ENCODE measurements at regions not wholly inside any gene's neighbourhood (a gene's known extent, or its start where the extent isn't known, plus 50 kb on each side); places are given as distances from the start of the nearest gene placed in this dataset.
A peak's percentile ranks its signal among the peaks of the same experiment; 100 is the strongest.

- H3K9me3 Mint-ChIP-seq = peaks cover 0 to 2% (median 0%) of the 10 kb centered on the region in 7 donors
- no peaks in the 10 kb centered on the region for H3K36me3 ChIP-seq (ENCODE audit: control insufficient read depth, insufficient read depth, low read length)
- H3K4me3 Mint-ChIP-seq = no peak overlapping the region
- H3K4me1 ChIP-seq (ENCODE audit: control insufficient read depth, insufficient read depth, low read length, poor library complexity, severe bottlenecking) = no peaks in the 10 kb centered on the region
- no peak for DNase-seq
- H3K4me1 Mint-ChIP-seq = no peaks in the 10 kb centered on the region
- no peaks in the 10 kb centered on the region for H3K36me3 Mint-ChIP-seq
- no peak overlapping the region for H3K27ac Mint-ChIP-seq
- ATAC-seq (ENCODE audit: low read depth in 2 of 2) = no peak
- no peak overlapping the region for H3K4me3 ChIP-seq (ENCODE audit: low read depth, low read length)
- H3K27ac ChIP-seq (ENCODE audit: insufficient read depth, low read length, poor library complexity, severe bottlenecking) = no peak overlapping the region
- no peaks in the 10 kb centered on the region for H3K27me3 ChIP-seq (ENCODE audit: control insufficient read depth, insufficient read depth, low read length)
- H3K27me3 Mint-ChIP-seq = peaks cover 4% of the 10 kb centered on the region
- H3K9me3 ChIP-seq (ENCODE audit: control insufficient read depth in 2 of 2, low read length in 2 of 2) = no peaks in the 10 kb centered on the region
Observed at GRCh38 chr16:13448346-13448745, 471.6 kb upstream of the ERCC4 start.

- no peak overlapping the region for H3K27ac Mint-ChIP-seq
- no peak for ATAC-seq (ENCODE audit: low read depth in 2 of 2)
Observed at GRCh38 chr16:13453325-13453724, 466.6 kb upstream of the ERCC4 start.

DNA sequence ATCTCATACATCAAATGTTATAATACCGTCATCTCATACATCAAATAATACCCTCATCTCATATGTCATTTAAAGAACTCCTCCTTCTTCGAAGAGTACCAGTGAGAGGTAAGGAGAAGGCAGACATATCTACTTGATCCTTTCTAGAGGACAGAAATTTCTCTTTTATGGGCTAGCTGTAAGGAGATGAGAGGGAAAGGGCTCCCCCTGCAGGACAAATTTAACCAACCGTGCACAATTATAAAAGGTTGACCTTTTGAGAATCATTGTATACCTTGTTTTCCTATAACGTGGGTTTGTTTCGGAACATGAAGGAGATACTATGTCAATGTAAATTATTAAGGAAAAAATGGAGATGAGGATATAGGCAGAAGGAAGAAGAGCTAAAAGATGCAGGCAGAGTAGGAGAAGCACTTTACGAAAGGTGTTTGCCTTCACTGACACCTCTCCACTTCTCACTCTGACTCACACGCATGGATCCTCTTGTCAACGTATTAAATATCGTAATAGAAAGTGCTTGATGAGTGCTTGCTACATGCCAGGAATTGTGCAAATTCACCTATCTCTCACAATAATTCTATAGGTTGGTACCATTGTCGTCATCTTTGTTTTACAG is 465.9 kb upstream of the ERCC4 start:
- Mint-ChIP-seq H3K36me3 (no peaks in the 10 kb centered on the region), H3K27me3 (peaks cover 4% of the 10 kb centered on the region), H3K27ac (no peak overlapping the region), H3K4me3 (no peak overlapping the region), H3K9me3 (peaks cover 0 to 3% (median 0%) of the 10 kb centered on the region in 7 donors), H3K4me1 (no peaks in the 10 kb centered on the region)
- no peaks in the 10 kb centered on the region for H3K9me3 ChIP-seq (ENCODE audit: control insufficient read depth in 2 of 2, low read length in 2 of 2)
- H3K4me1 ChIP-seq (ENCODE audit: control insufficient read depth, insufficient read depth, low read length, poor library complexity, severe bottlenecking) = no peaks in the 10 kb centered on the region
- ATAC-seq (ENCODE audit: low read depth in 2 of 2) (no peak), DNase-seq (peak in 2 of 3 donors; percentile 4 to 20)
- H3K36me3 ChIP-seq (ENCODE audit: control insufficient read depth, insufficient read depth, low read length) = no peaks in the 10 kb centered on the region
- H3K27me3 ChIP-seq (ENCODE audit: control insufficient read depth, insufficient read depth, low read length) = no peaks in the 10 kb centered on the region
- no peak overlapping the region for H3K4me3 ChIP-seq (ENCODE audit: low read depth, low read length)
- no peak overlapping the region for H3K27ac ChIP-seq (ENCODE audit: insufficient read depth, low read length, poor library complexity, severe bottlenecking)

More at GRCh38 chr16:13453325-13453724, 466.6 kb upstream of the ERCC4 start:
- H3K9me3 ChIP-seq (ENCODE audit: control insufficient read depth in 2 of 2, low read length in 2 of 2) = no peaks in the 10 kb centered on the region
- Mint-ChIP-seq H3K9me3 (peaks cover 0 to 3% (median 0%) of the 10 kb centered on the region in 7 donors), H3K4me1 (no peaks in the 10 kb centered on the region), H3K4me3 (no peak overlapping the region), H3K36me3 (no peaks in the 10 kb centered on the region), H3K27me3 (peaks cover 4% of the 10 kb centered on the region)
- no peaks in the 10 kb centered on the region for H3K36me3 ChIP-seq (ENCODE audit: control insufficient read depth, insufficient read depth, low read length)
- no peaks in the 10 kb centered on the region for H3K27me3 ChIP-seq (ENCODE audit: control insufficient read depth, insufficient read depth, low read length)
- DNase-seq = no peak
- no peaks in the 10 kb centered on the region for H3K4me1 ChIP-seq (ENCODE audit: control insufficient read depth, insufficient read depth, low read length, poor library complexity, severe bottlenecking)
- H3K27ac ChIP-seq (ENCODE audit: insufficient read depth, low read length, poor library complexity, severe bottlenecking) = no peak overlapping the region
- no peak overlapping the region for H3K4me3 ChIP-seq (ENCODE audit: low read depth, low read length)

GRCh38 chr16:13463619-13464018 is 456.3 kb upstream of the ERCC4 start:
- no peak overlapping the region for H3K4me3 Mint-ChIP-seq
- no peaks in the 10 kb centered on the region for H3K27me3 Mint-ChIP-seq
- no peak overlapping the region for H3K4me3 ChIP-seq (ENCODE audit: low read depth, low read length)
- no peaks in the 10 kb centered on the region for H3K27me3 ChIP-seq (ENCODE audit: control insufficient read depth, insufficient read depth, low read length)
- no peaks in the 10 kb centered on the region for H3K4me1 Mint-ChIP-seq
- no peak overlapping the region for H3K27ac Mint-ChIP-seq
- no peaks in the 10 kb centered on the region for H3K36me3 ChIP-seq (ENCODE audit: control insufficient read depth, insufficient read depth, low read length)
- no peaks in the 10 kb centered on the region for H3K4me1 ChIP-seq (ENCODE audit: control insufficient read depth, insufficient read depth, low read length, poor library complexity, severe bottlenecking)
- no peak for DNase-seq
- no peak overlapping the region for H3K27ac ChIP-seq (ENCODE audit: insufficient read depth, low read length, poor library complexity, severe bottlenecking)
- no peaks in the 10 kb centered on the region for H3K9me3 ChIP-seq (ENCODE audit: control insufficient read depth in 2 of 2, low read length in 2 of 2)
- no peaks in the 10 kb centered on the region for H3K36me3 Mint-ChIP-seq
- no peak for ATAC-seq (ENCODE audit: low read depth in 2 of 2)
- H3K9me3 Mint-ChIP-seq = peaks cover 0 to 2% (median 0%) of the 10 kb centered on the region in 7 donors

GRCh38 chr16:13471036-13471435 is 448.9 kb upstream of the ERCC4 start:
- no peaks in the 10 kb centered on the region for H3K36me3 Mint-ChIP-seq
- H3K27ac Mint-ChIP-seq = no peak overlapping the region
- Histone ChIP-seq H3K36me3 (ENCODE audit: control insufficient read depth, insufficient read depth, low read length) (no peaks in the 10 kb centered on the region), H3K27me3 (ENCODE audit: control insufficient read depth, insufficient read depth, low read length) (no peaks in the 10 kb centered on the region), H3K4me3 (ENCODE audit: low read depth, low read length) (no peak overlapping the region), H3K27ac (ENCODE audit: insufficient read depth, low read length, poor library complexity, severe bottlenecking) (no peak overlapping the region), H3K4me1 (ENCODE audit: control insufficient read depth, insufficient read depth, low read length, poor library complexity, severe bottlenecking) (no peaks in the 10 kb centered on the region), H3K9me3 (ENCODE audit: control insufficient read depth in 2 of 2, low read length in 2 of 2) (no peaks in the 10 kb centered on the region)
- H3K9me3 Mint-ChIP-seq = peaks cover 0 to 10% (median 5%) of the 10 kb centered on the region in 7 donors
- no peak for DNase-seq
- H3K4me3 Mint-ChIP-seq = no peak overlapping the region
- no peaks in the 10 kb centered on the region for H3K4me1 Mint-ChIP-seq
- H3K27me3 Mint-ChIP-seq = no peaks in the 10 kb centered on the region
- ATAC-seq (ENCODE audit: low read depth in 2 of 2) = no peak

- no peaks in the 10 kb centered on the region for H3K27me3 Mint-ChIP-seq
- H3K27ac Mint-ChIP-seq = no peak overlapping the region
- Histone ChIP-seq H3K36me3 (ENCODE audit: control insufficient read depth, insufficient read depth, low read length) (no peaks in the 10 kb centered on the region), H3K4me1 (ENCODE audit: control insufficient read depth, insufficient read depth, low read length, poor library complexity, severe bottlenecking) (no peaks in the 10 kb centered on the region), H3K9me3 (ENCODE audit: control insufficient read depth in 2 of 2, low read length in 2 of 2) (no peaks in the 10 kb centered on the region), H3K27me3 (ENCODE audit: control insufficient read depth, insufficient read depth, low read length) (no peaks in the 10 kb centered on the region), H3K4me3 (ENCODE audit: low read depth, low read length) (no peak overlapping the region), H3K27ac (ENCODE audit: insufficient read depth, low read length, poor library complexity, severe bottlenecking) (no peak overlapping the region)
- no peak for DNase-seq
- ATAC-seq (ENCODE audit: low read depth in 2 of 2) = no peak
- H3K4me1 Mint-ChIP-seq = no peaks in the 10 kb centered on the region
- peaks cover 0 to 13% (median 6%) of the 10 kb centered on the region in 7 donors for H3K9me3 Mint-ChIP-seq
- H3K4me3 Mint-ChIP-seq = no peak overlapping the region
- no peaks in the 10 kb centered on the region for H3K36me3 Mint-ChIP-seq
Observed at GRCh38 chr16:13478991-13479390, 441.0 kb upstream of the ERCC4 start.

DNA sequence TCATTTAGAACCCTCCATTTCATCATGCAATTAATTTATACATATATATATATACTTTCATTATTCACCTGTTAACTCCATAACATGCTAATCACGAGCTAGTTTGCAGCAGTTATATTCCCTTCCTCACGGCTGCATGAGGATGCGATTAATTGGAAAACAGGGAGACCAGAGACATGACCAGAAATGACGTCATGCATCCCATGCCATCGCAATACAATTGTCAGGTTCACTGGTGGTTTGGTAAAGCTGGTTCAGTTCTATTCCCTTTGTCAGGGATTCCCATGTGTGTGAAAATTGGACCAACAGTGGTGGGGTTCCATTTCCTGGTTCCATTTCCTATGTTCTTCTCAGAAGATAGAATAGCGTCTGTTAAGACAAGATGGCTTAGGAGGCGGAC is 440.4 kb upstream of the ERCC4 start:
- no peak overlapping the region for H3K4me3 Mint-ChIP-seq
- no peaks in the 10 kb centered on the region for H3K36me3 Mint-ChIP-seq
- ATAC-seq (ENCODE audit: low read depth in 2 of 2) (no peak), DNase-seq (no peak)
- Histone ChIP-seq H3K36me3 (ENCODE audit: control insufficient read depth, insufficient read depth, low read length) (no peaks in the 10 kb centered on the region), H3K4me3 (ENCODE audit: low read depth, low read length) (no peak overlapping the region), H3K27me3 (ENCODE audit: control insufficient read depth, insufficient read depth, low read length) (no peaks in the 10 kb centered on the region), H3K27ac (ENCODE audit: insufficient read depth, low read length, poor library complexity, severe bottlenecking) (no peak overlapping the region), H3K4me1 (ENCODE audit: control insufficient read depth, insufficient read depth, low read length, poor library complexity, severe bottlenecking) (no peaks in the 10 kb centered on the region), H3K9me3 (ENCODE audit: control insufficient read depth in 2 of 2, low read length in 2 of 2) (no peaks in the 10 kb centered on the region)
- no peak overlapping the region for H3K27ac Mint-ChIP-seq
- H3K27me3 Mint-ChIP-seq = no peaks in the 10 kb centered on the region
- H3K4me1 Mint-ChIP-seq = no peaks in the 10 kb centered on the region
- H3K9me3 Mint-ChIP-seq = peaks cover 0 to 12% (median 6%) of the 10 kb centered on the region in 7 donors

DNA sequence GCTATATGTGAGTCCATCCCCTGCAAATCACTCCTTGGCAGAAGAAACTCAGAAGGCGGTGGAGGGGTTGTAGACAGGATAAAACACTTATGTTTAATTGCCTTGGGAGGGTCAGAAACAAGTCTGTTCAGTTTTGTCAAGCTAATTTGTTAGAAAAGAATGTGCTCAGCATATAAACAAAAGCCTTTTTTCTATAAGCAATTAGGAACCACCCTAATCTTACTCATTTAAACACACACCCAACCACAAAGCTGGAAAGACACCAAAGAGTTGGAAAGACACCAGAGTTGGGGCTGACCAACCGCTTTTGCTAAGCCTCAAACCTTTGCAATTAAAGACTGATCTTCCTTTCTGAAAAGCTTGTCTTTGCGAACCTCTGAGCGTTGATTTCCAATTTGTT is 439.2 kb upstream of the ERCC4 start:
- no peaks in the 10 kb centered on the region for H3K27me3 ChIP-seq (ENCODE audit: control insufficient read depth, insufficient read depth, low read length)
- no peaks in the 10 kb centered on the region for H3K36me3 Mint-ChIP-seq
- H3K27ac Mint-ChIP-seq = no peak overlapping the region
- H3K36me3 ChIP-seq (ENCODE audit: control insufficient read depth, insufficient read depth, low read length) = no peaks in the 10 kb centered on the region
- no peak overlapping the region for H3K4me3 ChIP-seq (ENCODE audit: low read depth, low read length)
- no peak overlapping the region for H3K4me3 Mint-ChIP-seq
- H3K27me3 Mint-ChIP-seq = no peaks in the 10 kb centered on the region
- no peak overlapping the region for H3K27ac ChIP-seq (ENCODE audit: insufficient read depth, low read length, poor library complexity, severe bottlenecking)
- DNase-seq (no peak), ATAC-seq (ENCODE audit: low read depth in 2 of 2) (no peak)
- no peaks in the 10 kb centered on the region for H3K9me3 ChIP-seq (ENCODE audit: control insufficient read depth in 2 of 2, low read length in 2 of 2)
- no peaks in the 10 kb centered on the region for H3K4me1 Mint-ChIP-seq
- peaks cover 2 to 15% (median 8%) of the 10 kb centered on the region in 7 donors for H3K9me3 Mint-ChIP-seq
- no peaks in the 10 kb centered on the region for H3K4me1 ChIP-seq (ENCODE audit: control insufficient read depth, insufficient read depth, low read length, poor library complexity, severe bottlenecking)
